DOHH2 (cell line): ENCODE measurements at regions not wholly inside any gene's neighbourhood (a gene's known extent, or its start where the extent isn't known, plus 50 kb on each side); places are given as distances from the start of the nearest gene placed in this dataset.
"Not testable (repeated sequence)": the region's sequence is repeated elsewhere in the genome, so short reads cannot be mapped to it uniquely, and the experiment has no call there.

Source experiments
- H3F3A ChIP-seq: fragments of 200-600 bp; sonication (generic), shearing (Covaris generic); 2 replicates; pipeline ENCODE4 v1.6.0; 2016; ENCODE audit warnings: antibody characterized with exemption, mild to moderate bottlenecking; ENCODE audit not compliant: control insufficient read depth, insufficient read depth
- H3K27ac ChIP-seq: fragments of 200-600 bp; sonication (generic); 2 replicates; pipeline ENCODE4 v1.5.1; 2014; ENCODE audit warnings: low read depth, mild to moderate bottlenecking, low read length, moderate library complexity
- H3K27me3 ChIP-seq: fragments of 200-600 bp; sonication (generic); 2 replicates; pipeline ENCODE4 v1.6.1; 2014; ENCODE audit warnings: mild to moderate bottlenecking, low read length, mixed read lengths; ENCODE audit not compliant: control insufficient read depth
- H3K36me3 ChIP-seq: fragments of 200-600 bp; sonication (generic); 2 replicates; pipeline ENCODE4 v1.6.1; 2014; ENCODE audit warnings: mild to moderate bottlenecking, low read length, moderate library complexity, mixed read lengths; ENCODE audit not compliant: control insufficient read depth
- H3K4me1 ChIP-seq: fragments of 200-600 bp; sonication (generic); 2 replicates; pipeline ENCODE4 v1.6.1; 2014; ENCODE audit warnings: mild to moderate bottlenecking, low read length, mixed read lengths; ENCODE audit not compliant: control insufficient read depth
- H3K4me2 ChIP-seq: fragments of 200-600 bp; sonication (generic); 2 replicates; pipeline ENCODE4 v1.6.0; 2014; ENCODE audit warnings: mild to moderate bottlenecking, low read length, moderate library complexity
- H3K4me3 ChIP-seq: fragments of 200-600 bp; sonication (generic); 2 replicates; pipeline ENCODE4 v1.5.1; 2014; ENCODE audit warnings: mild to moderate bottlenecking, low read length, mixed read lengths
- H3K79me2 ChIP-seq: fragments of 200-600 bp; sonication (generic); 2 replicates; pipeline ENCODE4 v1.6.1; 2014; ENCODE audit warnings: mild to moderate bottlenecking, low read length, mixed read lengths; ENCODE audit not compliant: control insufficient read depth
- H3K9me2 ChIP-seq: fragments of 200-600 bp; sonication (generic); replicated peaks from 2 replicates; pipeline ENCODE4 v1.6.1; 2014; ENCODE audit warnings: mild to moderate bottlenecking, low read length, mixed read lengths; ENCODE audit not compliant: control insufficient read depth
- H3K9me3 ChIP-seq: fragments of 200-600 bp; sonication (generic); 2 replicates; pipeline ENCODE4 v1.6.1; 2014; ENCODE audit warnings: antibody characterized with exemption, low read length, mixed read lengths; ENCODE audit not compliant: control insufficient read depth, insufficient read depth
- H4K20me1 ChIP-seq: fragments of 200-600 bp; sonication (generic); 2 replicates; pipeline ENCODE4 v1.6.0; 2014; ENCODE audit warnings: low read depth, mild to moderate bottlenecking, antibody characterized with exemption, low read length, moderate library complexity; ENCODE audit not compliant: control insufficient read depth, insufficient read depth
- EZH2phosphoT487 ChIP-seq: fragments of 200-600 bp; sonication (generic); IDR thresholded peaks from 2 replicates; pipeline ENCODE4 v1.6.1; 2017; ENCODE audit warnings: borderline replicate concordance, mild to moderate bottlenecking, antibody characterized with exemption, low read length, moderate library complexity, mixed read lengths
- TF ChIP-seq, protein P1 (sequence below): fragments of 200-600 bp; sonication (generic); IDR thresholded peaks from one replicate; pipeline ENCODE4 v1.5.1; 2014; ENCODE audit warnings: antibody characterized with exemption, mild to moderate bottlenecking, low read depth, low read length; ENCODE audit not compliant: poor library complexity, severe bottlenecking

DNA sequence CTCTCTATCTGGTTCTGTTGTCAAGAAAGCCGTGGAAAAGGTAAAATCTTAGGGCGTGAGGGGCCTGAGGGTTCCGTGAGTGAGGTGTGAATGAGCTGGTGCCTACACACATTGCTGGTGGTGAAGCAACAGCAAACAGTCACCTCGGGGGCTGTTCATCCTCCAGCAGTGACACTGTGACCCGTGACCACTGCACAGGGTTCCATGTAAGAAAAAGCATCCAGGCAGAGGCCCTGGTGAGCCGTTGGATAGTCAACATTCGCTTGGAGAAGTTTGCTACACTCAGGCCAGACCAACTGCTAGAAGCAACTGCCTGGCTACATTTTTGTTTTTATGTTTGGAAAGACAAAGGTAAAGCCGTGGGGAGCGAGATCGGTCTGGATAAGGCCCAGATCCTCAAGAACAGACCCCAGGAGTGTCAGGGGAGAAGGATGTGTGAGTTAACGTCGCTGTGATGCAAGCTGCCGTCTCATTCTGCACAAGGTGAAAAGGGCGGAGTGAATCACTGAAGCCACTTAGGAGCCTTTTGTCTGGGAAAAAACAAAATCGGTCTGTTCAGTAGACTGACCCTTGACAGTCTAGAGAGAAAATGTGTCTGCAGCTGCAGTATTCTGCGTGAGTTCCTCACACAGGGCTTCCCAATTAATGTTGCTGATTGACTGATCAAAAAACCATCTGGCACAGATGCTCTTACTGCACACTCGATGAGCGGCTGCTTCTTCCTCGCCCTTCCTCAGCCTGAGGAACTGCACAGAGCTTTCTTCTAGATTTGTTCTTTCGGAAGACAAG is 404.0 kb downstream of the SMOC2 start:
- no peaks in the 10 kb centered on the region for H3K27me3 ChIP-seq

DNA sequence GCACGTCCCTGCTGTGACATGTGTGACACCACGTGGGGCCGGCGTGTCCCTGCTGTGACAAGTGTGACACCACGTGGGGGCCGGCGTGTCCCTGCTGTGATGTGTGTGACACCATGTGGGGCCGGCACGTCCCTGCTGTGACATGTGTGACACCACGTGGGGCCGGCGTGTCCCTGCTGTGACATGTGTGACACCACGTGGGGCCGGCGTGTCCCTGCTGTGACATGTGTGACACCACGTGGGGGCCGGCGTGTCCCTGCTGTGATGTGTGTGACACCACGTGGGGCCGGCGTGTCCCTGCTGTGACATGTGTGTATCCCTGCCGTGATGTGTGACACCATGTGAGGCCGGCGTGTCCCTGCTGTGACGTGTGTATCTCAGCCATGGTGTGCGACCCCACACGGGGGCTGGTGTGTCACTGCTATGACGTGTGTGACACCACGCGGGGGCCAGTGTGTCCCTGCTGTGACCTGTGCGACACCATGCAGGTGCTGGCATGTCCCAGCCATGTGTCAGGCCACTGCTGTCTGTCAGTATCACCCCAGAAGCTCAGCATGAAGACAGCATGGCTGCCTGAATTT is 401.7 kb downstream of the SMOC2 start:
- not testable (repeated sequence) for H3K36me3 ChIP-seq, H3K27ac ChIP-seq, H3K79me2 ChIP-seq, H3F3A ChIP-seq, H3K27me3 ChIP-seq, H3K4me3 ChIP-seq, H3K4me2 ChIP-seq, H3K4me1 ChIP-seq, H3K9me2 ChIP-seq, H4K20me1 ChIP-seq
- peaks cover 35% of the 10 kb centered on the region; the same call in 1 of the 2 replicates for H3K9me3 ChIP-seq

More for the DNA sequence above, 404.0 kb downstream of the SMOC2 start:
- H3F3A ChIP-seq, result no peaks in the 10 kb centered on the region
- no peak overlapping the region for H3K4me3 ChIP-seq
- no peak overlapping the region for H3K4me2 ChIP-seq
- H3K4me1 ChIP-seq, result no peaks in the 10 kb centered on the region
- no peaks in the 10 kb centered on the region for H3K79me2 ChIP-seq
- H4K20me1 ChIP-seq, result no peaks in the 10 kb centered on the region
- TF ChIP-seq, protein P1, sequence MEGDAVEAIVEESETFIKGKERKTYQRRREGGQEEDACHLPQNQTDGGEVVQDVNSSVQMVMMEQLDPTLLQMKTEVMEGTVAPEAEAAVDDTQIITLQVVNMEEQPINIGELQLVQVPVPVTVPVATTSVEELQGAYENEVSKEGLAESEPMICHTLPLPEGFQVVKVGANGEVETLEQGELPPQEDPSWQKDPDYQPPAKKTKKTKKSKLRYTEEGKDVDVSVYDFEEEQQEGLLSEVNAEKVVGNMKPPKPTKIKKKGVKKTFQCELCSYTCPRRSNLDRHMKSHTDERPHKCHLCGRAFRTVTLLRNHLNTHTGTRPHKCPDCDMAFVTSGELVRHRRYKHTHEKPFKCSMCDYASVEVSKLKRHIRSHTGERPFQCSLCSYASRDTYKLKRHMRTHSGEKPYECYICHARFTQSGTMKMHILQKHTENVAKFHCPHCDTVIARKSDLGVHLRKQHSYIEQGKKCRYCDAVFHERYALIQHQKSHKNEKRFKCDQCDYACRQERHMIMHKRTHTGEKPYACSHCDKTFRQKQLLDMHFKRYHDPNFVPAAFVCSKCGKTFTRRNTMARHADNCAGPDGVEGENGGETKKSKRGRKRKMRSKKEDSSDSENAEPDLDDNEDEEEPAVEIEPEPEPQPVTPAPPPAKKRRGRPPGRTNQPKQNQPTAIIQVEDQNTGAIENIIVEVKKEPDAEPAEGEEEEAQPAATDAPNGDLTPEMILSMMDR, result no peak
- TF ChIP-seq EZH2phosphoT487, result no peak
- no peaks in the 10 kb centered on the region for H3K9me2 ChIP-seq
- H3K36me3 ChIP-seq, result no peaks in the 10 kb centered on the region
- no peak overlapping the region for H3K27ac ChIP-seq
- peaks cover 25% of the 10 kb centered on the region; the same call in 1 of the 2 replicates for H3K9me3 ChIP-seq

DNA sequence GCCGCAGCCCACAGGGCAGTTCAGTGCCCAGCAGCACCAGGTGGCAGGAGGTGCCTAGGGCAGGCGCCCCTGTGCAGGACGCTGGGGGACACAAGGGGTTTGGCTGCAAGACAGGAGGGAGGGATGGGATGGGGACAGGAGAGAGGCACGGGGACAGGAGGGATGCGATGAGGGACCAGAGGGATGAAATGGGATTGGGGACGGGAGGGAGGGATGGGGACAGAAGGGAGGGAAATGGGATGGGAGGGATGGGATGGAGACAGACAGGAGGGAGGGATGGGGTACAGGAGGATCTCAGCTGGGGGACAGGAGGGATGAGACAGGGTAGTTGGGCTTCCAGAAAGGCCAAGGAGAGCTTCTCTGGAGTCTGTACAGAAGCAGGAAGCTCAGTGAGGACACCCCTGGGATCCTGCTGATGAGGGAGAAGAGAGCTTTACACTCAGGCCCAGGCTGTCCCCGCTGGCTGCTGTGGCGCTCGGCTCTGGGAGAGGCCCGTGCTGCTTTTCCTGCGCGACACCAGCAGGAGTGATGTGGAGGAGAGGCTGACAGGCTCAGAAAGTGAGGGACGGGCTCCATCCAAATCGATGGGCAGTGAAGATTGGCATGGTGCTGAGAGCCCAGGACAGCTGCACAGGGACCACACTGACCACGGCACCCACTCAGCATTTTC is 400.8 kb downstream of the SMOC2 start:
- no peaks in the 10 kb centered on the region for H3K4me1 ChIP-seq
- H3F3A ChIP-seq, result no peaks in the 10 kb centered on the region
- H3K79me2 ChIP-seq, result no peaks in the 10 kb centered on the region
- H3K4me3 ChIP-seq, result no peak overlapping the region
- H4K20me1 ChIP-seq, result no peaks in the 10 kb centered on the region
- peaks cover 34% of the 10 kb centered on the region; the same call in 1 of the 2 replicates for H3K9me3 ChIP-seq
- H3K9me2 ChIP-seq, result no peaks in the 10 kb centered on the region
- H3K4me2 ChIP-seq, result no peak overlapping the region
- no peaks in the 10 kb centered on the region for H3K36me3 ChIP-seq
- TF ChIP-seq EZH2phosphoT487, result no peak
- TF ChIP-seq, protein P1, result no peak
- no peaks in the 10 kb centered on the region for H3K27me3 ChIP-seq
- no peak overlapping the region for H3K27ac ChIP-seq

DNA sequence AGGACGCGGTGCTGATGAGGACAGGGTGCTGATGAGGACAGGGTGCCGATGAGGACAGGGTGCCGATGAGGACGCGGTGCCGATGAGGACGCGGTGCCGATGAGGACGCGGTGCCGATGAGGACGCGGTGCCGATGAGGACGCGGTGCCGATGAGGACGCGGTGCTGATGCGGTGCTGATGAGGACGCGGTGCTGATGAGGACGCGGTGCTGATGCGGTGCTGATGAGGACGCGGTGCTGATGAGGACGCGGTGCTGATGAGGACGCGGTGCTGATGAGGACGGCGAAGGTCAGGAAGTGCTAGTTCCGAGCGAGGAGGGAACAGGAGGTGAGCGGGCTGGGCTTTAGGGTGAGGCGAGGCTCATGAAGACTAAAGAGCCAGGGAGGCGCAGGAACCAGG is 399.9 kb downstream of the SMOC2 start:
- H3K4me2 ChIP-seq, H3K36me3 ChIP-seq, H3K27ac ChIP-seq, H4K20me1 ChIP-seq, H3K4me1 ChIP-seq, H3K9me2 ChIP-seq, H3K79me2 ChIP-seq, H3K4me3 ChIP-seq, H3K27me3 ChIP-seq, H3F3A ChIP-seq: not testable (repeated sequence)
- peaks cover 34% of the 10 kb centered on the region; the same call in 1 of the 2 replicates for H3K9me3 ChIP-seq

DNA sequence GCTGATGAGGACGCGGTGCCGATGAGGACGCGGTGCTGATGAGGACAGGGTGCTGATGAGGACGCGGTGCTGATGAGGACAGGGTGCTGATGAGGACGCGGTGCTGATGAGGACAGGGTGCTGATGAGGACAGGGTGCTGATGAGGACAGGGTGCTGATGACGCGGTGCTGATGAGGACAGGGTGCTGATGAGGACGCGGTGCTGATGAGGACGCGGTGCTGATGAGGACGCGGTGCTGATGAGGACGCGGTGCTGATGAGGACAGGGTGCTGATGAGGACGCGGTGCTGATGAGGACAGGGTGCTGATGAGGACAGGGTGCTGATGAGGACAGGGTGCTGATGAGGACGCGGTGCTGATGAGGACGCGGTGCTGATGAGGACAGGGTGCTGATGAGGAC is 399.3 kb downstream of the SMOC2 start:
- not testable (repeated sequence) for H4K20me1 ChIP-seq, H3K79me2 ChIP-seq
- peaks cover 34% of the 10 kb centered on the region; the same call in 1 of the 2 replicates for H3K9me3 ChIP-seq

More for the DNA sequence above, 399.3 kb downstream of the SMOC2 start:
- H3K9me2 ChIP-seq, H3K36me3 ChIP-seq, H3K4me1 ChIP-seq, H3K27ac ChIP-seq, H3K27me3 ChIP-seq, H3K4me3 ChIP-seq, H3K4me2 ChIP-seq, H3F3A ChIP-seq: not testable (repeated sequence)
